RWPE2 (cell line): ENCODE measurements at regions not wholly inside any gene's neighbourhood (a gene's known extent, or its start where the extent isn't known, plus 50 kb on each side); places are given as distances from the start of the nearest gene placed in this dataset.
"Not testable (repeated sequence)": the region's sequence is repeated elsewhere in the genome, so short reads cannot be mapped to it uniquely, and the experiment has no call there.

Source experiments
- ATAC-seq: fragments of 200-7000 bp; cut with Tn5 transposase; 3 replicates; pipeline ENCODE4 v1.9.1; 2021; ENCODE audit warnings: low read depth
- DNase-seq: peaks from one replicate; pipeline ENCODE4 v3.0.0-alpha.2; 2020; ENCODE audit warnings: low spot score
- H3K27ac ChIP-seq: fragments of 450-650 bp; 2 replicates; pipeline ENCODE4 v1.5.1; 2017; ENCODE audit warnings: mild to moderate bottlenecking; ENCODE audit not compliant: poor library complexity, severe bottlenecking
- H3K27me3 ChIP-seq: fragments of 250-450 bp; sonication (Bioruptor Pico); 2 replicates; pipeline ENCODE4 v1.5.1; 2021; ENCODE audit warnings: mild to moderate bottlenecking, moderate library complexity; ENCODE audit not compliant: insufficient read depth, poor library complexity, severe bottlenecking
- H3K36me3 ChIP-seq: fragments of 250-450 bp; sonication (Bioruptor Pico); 2 replicates; pipeline ENCODE4 v1.5.1; 2020; ENCODE audit warnings: low read depth, mild to moderate bottlenecking, moderate library complexity
- H3K4me1 ChIP-seq: fragments of 250-450 bp; sonication (Bioruptor Pico); 2 replicates; pipeline ENCODE4 v1.5.1; 2021; ENCODE audit warnings: mild to moderate bottlenecking, moderate library complexity; ENCODE audit not compliant: insufficient read depth, poor library complexity, severe bottlenecking
- H3K4me3 ChIP-seq: fragments of 250-450 bp; sonication (Bioruptor Pico); 2 replicates; pipeline ENCODE4 v1.5.1; 2021; ENCODE audit warnings: mild to moderate bottlenecking, moderate library complexity; ENCODE audit not compliant: severe bottlenecking
- H3K9me3 ChIP-seq: fragments of 250-450 bp; sonication (Bioruptor Pico); 2 replicates; pipeline ENCODE4 v1.5.1; 2021; ENCODE audit warnings: mild to moderate bottlenecking, moderate library complexity; ENCODE audit not compliant: severe bottlenecking
- CTCF ChIP-seq: fragments of 450-650 bp; IDR thresholded peaks from one replicate; pipeline ENCODE4 v1.5.1; 2017; ENCODE audit warnings: mild to moderate bottlenecking, moderate library complexity; ENCODE audit not compliant: poor library complexity, severe bottlenecking

DNA sequence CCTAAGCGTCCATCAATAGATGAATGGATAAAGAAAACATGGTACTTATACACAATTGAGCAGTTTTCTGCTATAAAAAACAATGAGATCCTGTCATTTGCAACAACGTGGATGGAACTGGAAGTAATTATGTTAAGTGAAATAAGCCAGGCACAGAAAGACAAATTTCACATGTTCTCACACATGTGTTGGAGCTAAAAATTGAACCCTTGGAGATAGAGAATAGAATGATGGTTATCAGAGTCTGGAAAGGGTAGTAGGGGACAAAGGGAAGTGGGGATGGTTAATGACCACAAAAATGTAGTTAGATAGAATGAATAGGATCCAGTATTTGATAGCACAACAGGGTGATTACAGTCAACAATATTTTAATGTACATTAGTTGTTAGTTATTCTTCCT is 1033.5 kb downstream of the HACE1 start:
- Histone ChIP-seq H3K36me3 (no peaks in the 10 kb centered on the region), H3K27ac (no peak overlapping the region), H3K4me1 (no peaks in the 10 kb centered on the region), H3K4me3 (no peak overlapping the region), H3K9me3 (no peaks in the 10 kb centered on the region), H3K27me3 (no peaks in the 10 kb centered on the region)
- no peak for TF ChIP-seq CTCF
- ATAC-seq: no peak
- no peak for DNase-seq

DNA sequence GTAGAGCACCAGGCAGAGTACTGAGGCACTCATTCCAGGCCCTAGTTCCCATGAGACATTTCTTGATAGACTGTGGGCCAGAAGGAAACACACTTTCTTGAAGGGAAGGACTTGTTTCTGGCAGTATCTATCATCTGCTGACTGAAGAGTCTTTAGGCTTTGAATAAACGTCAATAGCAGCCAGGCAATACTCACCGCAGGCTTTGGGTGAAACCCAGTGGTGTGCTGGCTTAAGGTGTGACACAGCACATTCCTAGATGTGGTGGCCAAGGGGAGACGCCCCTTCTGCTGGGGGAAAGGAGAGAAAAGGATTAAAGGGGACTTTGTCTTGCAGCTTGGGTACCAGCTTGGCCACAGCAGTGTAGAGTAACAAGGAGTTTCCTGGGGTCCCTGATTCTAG is 1039.6 kb downstream of the HACE1 start:
- ATAC-seq: no peak
- no peak for TF ChIP-seq CTCF
- no peak overlapping the region for H3K27ac ChIP-seq
- H3K36me3 ChIP-seq: no peaks in the 10 kb centered on the region
- H3K4me3 ChIP-seq: no peak overlapping the region
- no peaks in the 10 kb centered on the region for H3K4me1 ChIP-seq
- no peaks in the 10 kb centered on the region for H3K9me3 ChIP-seq
- no peak for DNase-seq
- no peaks in the 10 kb centered on the region for H3K27me3 ChIP-seq

DNA sequence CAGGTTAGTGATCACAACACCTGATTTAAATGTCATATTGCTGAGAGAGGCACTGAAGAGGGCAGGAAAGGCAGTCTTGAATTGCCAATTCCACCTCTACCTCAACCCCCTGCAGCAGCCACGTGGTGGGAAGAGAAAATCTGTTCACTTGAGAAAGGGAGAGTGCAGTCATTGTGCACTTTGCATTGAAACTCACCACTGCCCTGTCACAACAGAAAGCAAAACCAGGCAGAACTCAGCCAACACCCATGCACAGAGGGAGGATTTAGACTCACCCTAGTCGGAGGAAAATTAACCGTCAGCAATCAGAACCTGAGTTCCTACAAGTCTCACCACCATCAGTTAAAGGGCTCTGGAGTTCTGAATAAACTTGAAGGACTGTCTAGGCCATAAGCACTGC is 1040.2 kb downstream of the HACE1 start:
- no peak for ATAC-seq
- Histone ChIP-seq H3K27ac (no peak overlapping the region), H3K27me3 (no peaks in the 10 kb centered on the region), H3K9me3 (no peaks in the 10 kb centered on the region), H3K4me3 (no peak overlapping the region), H3K36me3 (no peaks in the 10 kb centered on the region), H3K4me1 (no peaks in the 10 kb centered on the region)
- TF ChIP-seq CTCF: no peak
- no peak for DNase-seq

DNA sequence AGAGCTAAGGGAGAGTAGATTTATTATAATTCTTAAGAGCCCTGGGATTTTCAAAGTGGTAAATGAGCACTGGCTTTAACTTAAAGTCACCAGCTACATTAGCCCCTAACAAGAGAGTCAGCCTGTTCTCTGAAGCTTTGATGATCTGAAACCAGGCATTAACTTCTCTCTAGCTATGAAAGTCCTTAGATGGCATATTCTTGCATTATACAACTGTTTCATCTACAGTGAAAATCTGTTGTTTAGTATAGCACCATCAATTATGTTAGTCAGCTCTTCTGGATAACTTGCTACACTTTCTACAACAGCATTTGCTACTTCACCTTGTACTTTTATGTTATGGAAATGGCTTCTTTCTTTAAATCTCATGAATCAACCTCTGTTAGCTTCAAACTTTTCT is 1046.7 kb downstream of the HACE1 start:
- Histone ChIP-seq H3K9me3 (no peaks in the 10 kb centered on the region), H3K27me3 (no peaks in the 10 kb centered on the region), H3K4me3 (no peak overlapping the region), H3K4me1 (no peaks in the 10 kb centered on the region), H3K36me3 (no peaks in the 10 kb centered on the region), H3K27ac (no peak overlapping the region)
- TF ChIP-seq CTCF: no peak
- ATAC-seq (no peak), DNase-seq (no peak)

GRCh38 chr6:103801901-103802479 is 1057.7 kb downstream of the HACE1 start:
- H3K36me3 ChIP-seq, ATAC-seq, H3K4me1 ChIP-seq, H3K9me3 ChIP-seq, H3K27ac ChIP-seq, H3K4me3 ChIP-seq, DNase-seq, H3K27me3 ChIP-seq: not testable (repeated sequence)
